ENCODE measurements at regions not wholly inside any gene's neighbourhood (a gene's known extent, or its start where the extent isn't known, plus 50 kb on each side); places are given as distances from the start of the nearest gene placed in this dataset.

DNA sequence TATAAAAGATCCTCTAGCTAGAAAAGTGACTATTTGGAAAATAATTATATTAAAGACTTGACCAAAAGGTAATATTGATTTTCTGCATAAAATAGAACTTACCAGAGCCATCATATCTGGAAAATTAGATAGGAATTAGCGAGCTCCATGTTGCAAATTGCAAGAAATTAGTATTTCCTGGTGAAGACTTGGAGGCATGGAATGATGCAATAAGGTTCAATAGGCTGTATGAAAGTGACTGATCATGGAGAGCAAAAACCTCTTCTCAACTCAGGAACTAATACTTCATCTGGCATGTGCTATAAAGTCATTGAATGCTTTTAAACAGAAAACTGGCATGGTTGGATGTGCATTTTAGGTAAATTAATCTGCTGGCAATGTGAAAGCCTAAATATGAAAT is 66.3 kb upstream of the UFM1 start:
- H3K27ac ChIP-seq (ENCODE audit: low read length), result no peak overlapping the region
- no peak overlapping the region for H3K9ac ChIP-seq (ENCODE audit: low read length)
- no peak overlapping the region for H3K4me3 ChIP-seq (ENCODE audit: low read length)
- H3K4me2 ChIP-seq (ENCODE audit: low read depth, low read length, poor library complexity, severe bottlenecking), result no peak overlapping the region
- peaks cover 2% of the 10 kb centered on the region; the same call in 1 of the 2 replicates for H3K9me3 ChIP-seq (ENCODE audit: low read length)
- H3K9me2 ChIP-seq (replicated peaks; ENCODE audit: insufficient read depth, low read length), result no peaks in the 10 kb centered on the region
- DNase-seq, result no peak
- H2AFZ ChIP-seq (ENCODE audit: low read length), result no peak overlapping the region
- H4K20me1 ChIP-seq (ENCODE audit: insufficient read depth, low read depth, low read length), result no peaks in the 10 kb centered on the region
- no peaks in the 10 kb centered on the region for H3K36me3 ChIP-seq (ENCODE audit: insufficient read depth, low read length)
- no peaks in the 10 kb centered on the region for H3K79me2 ChIP-seq (ENCODE audit: low read length)
- no peaks in the 10 kb centered on the region for H3K4me1 ChIP-seq (ENCODE audit: low read length)
- no peaks in the 10 kb centered on the region for H3K27me3 ChIP-seq (ENCODE audit: low read length)

DNA sequence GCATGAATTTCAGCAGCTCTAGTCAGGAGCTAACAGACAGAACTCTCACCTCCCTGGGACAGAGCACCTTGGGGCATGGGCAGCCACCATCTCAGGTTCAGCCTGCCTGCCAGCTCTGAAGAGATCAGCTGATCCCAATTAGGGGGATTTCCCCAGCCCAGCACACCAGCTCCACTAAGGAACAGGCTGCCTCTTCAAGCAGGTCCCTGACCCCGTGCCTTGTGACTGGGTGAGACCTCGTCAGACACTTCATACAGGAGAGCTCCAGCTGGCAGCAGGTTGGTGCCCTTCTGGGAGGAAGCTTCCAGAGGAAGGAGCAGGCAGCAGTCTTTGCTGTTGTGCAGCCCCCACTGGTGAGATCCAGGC is 84.5 kb upstream of the UFM1 start:
- no peak overlapping the region for H3K9ac ChIP-seq (ENCODE audit: low read length)
- DNase-seq, result no peak
- no peaks in the 10 kb centered on the region for H3K79me2 ChIP-seq (ENCODE audit: low read length)
- no peaks in the 10 kb centered on the region for H3K36me3 ChIP-seq (ENCODE audit: insufficient read depth, low read length)
- H3K9me3 ChIP-seq (ENCODE audit: low read length), result no peaks in the 10 kb centered on the region; the same call in 1 of the 2 replicates
- no peak overlapping the region for H3K4me2 ChIP-seq (ENCODE audit: low read depth, low read length, poor library complexity, severe bottlenecking)
- no peaks in the 10 kb centered on the region for H3K9me2 ChIP-seq (replicated peaks; ENCODE audit: insufficient read depth, low read length)
- H3K4me3 ChIP-seq (ENCODE audit: low read length), result no peak overlapping the region
- H4K20me1 ChIP-seq (ENCODE audit: insufficient read depth, low read depth, low read length), result no peaks in the 10 kb centered on the region
- H2AFZ ChIP-seq (ENCODE audit: low read length), result no peak overlapping the region
- no peaks in the 10 kb centered on the region for H3K4me1 ChIP-seq (ENCODE audit: low read length)
- no peak overlapping the region for H3K27ac ChIP-seq (ENCODE audit: low read length)
- no peaks in the 10 kb centered on the region for H3K27me3 ChIP-seq (ENCODE audit: low read length)

DNA sequence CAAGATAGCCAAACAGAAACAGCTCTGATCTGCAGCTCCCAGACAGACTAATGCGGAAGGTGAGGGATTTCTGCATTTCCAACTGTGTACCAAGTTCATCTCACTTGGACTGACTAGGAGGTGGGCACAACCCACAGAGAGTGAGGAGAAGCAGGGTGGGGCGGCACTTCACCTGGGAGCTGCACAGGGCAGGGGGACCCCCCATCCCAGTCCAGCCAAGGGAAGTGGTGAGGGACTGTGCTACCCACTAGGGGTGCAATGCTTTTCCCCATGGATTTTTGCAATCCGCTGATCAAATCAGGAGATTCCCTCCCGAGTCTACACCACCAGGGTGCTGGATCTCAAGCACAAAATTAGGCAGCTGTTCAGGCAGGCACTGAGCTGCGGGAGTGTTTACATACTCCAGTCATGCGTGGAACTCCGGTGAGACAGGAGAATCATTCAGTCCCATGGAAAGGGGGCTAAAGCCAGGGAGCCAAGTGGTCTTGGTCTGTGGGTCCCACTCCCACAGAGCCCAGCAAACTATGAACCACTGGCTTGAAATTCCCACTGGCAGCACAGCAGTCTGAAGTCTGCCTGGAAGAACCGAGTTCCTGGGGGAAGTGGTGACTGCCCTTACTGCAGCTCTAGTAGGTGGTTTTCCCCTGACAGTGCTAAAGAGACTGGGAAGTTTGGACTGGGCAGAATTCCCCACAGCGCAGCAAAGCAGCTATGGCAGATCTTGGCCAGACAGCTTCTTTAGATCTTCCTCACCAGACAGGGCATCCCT is 85.1 kb upstream of the UFM1 start:
- H3K9ac ChIP-seq (ENCODE audit: low read length), result no peak overlapping the region
- H3K27ac ChIP-seq (ENCODE audit: low read length), result no peak overlapping the region
- no peaks in the 10 kb centered on the region for H4K20me1 ChIP-seq (ENCODE audit: insufficient read depth, low read depth, low read length)
- no peaks in the 10 kb centered on the region for H3K79me2 ChIP-seq (ENCODE audit: low read length)
- H3K4me3 ChIP-seq (ENCODE audit: low read length), result no peak overlapping the region
- H3K36me3 ChIP-seq (ENCODE audit: insufficient read depth, low read length), result no peaks in the 10 kb centered on the region
- no peaks in the 10 kb centered on the region for H3K4me1 ChIP-seq (ENCODE audit: low read length)
- DNase-seq, result no peak
- H3K27me3 ChIP-seq (ENCODE audit: low read length), result no peaks in the 10 kb centered on the region
- H3K9me2 ChIP-seq (replicated peaks; ENCODE audit: insufficient read depth, low read length), result no peaks in the 10 kb centered on the region
- no peak overlapping the region for H3K4me2 ChIP-seq (ENCODE audit: low read depth, low read length, poor library complexity, severe bottlenecking)
- no peak overlapping the region for H2AFZ ChIP-seq (ENCODE audit: low read length)
- H3K9me3 ChIP-seq (ENCODE audit: low read length), result no peaks in the 10 kb centered on the region; the same call in 1 of the 2 replicates

DNA sequence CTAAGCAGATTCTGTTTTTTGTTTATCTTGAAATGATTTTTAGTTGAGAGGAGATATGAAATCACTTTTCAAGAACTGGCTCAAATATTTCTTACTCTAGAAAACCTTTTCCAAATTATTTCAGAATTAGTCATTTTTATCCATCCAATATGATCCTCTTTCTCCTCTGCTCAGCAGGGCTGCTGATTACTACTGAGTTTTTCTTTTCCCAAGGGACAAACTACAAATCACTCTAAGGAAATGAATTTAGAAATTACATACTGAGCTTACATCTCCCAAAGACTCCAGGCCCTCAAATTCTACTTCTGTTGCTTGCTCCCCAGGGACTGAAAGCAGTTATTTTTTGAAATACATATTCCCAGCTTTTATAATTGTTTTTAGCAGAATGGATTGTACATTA is 87.4 kb upstream of the UFM1 start:
- no peak overlapping the region for H3K4me3 ChIP-seq (ENCODE audit: low read length)
- no peaks in the 10 kb centered on the region for H3K9me2 ChIP-seq (replicated peaks; ENCODE audit: insufficient read depth, low read length)
- no peaks in the 10 kb centered on the region; the same call in 1 of the 2 replicates for H3K9me3 ChIP-seq (ENCODE audit: low read length)
- no peaks in the 10 kb centered on the region for H3K4me1 ChIP-seq (ENCODE audit: low read length)
- no peaks in the 10 kb centered on the region for H3K36me3 ChIP-seq (ENCODE audit: insufficient read depth, low read length)
- H3K27me3 ChIP-seq (ENCODE audit: low read length), result no peaks in the 10 kb centered on the region
- no peak overlapping the region for H2AFZ ChIP-seq (ENCODE audit: low read length)
- no peak overlapping the region for H3K27ac ChIP-seq (ENCODE audit: low read length)
- no peak for DNase-seq
- no peaks in the 10 kb centered on the region for H4K20me1 ChIP-seq (ENCODE audit: insufficient read depth, low read depth, low read length)
- no peaks in the 10 kb centered on the region for H3K79me2 ChIP-seq (ENCODE audit: low read length)
- no peak overlapping the region for H3K9ac ChIP-seq (ENCODE audit: low read length)
- H3K4me2 ChIP-seq (ENCODE audit: low read depth, low read length, poor library complexity, severe bottlenecking), result no peak overlapping the region

DNA sequence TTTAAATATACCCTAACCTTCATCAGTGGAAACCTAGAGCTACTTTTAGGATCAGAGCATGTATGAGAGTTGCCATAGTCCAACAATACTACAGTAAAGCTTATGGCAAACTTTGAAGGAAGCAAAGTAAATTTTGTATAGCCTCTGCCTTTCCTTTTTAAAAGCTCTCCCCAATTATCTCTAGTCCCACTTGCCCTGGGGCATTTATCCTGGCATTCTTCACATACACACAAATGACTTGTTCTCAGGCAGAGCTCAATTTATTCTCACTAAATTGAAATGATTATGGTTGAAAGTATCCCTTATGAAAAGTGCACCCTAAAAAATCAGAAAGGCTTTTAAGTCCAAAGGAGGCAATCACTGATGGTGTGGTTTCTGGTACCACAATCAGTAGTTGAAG is 94.1 kb upstream of the UFM1 start:
- Histone ChIP-seq H3K9ac (ENCODE audit: low read length) (no peak overlapping the region), H3K27ac (ENCODE audit: low read length) (no peak overlapping the region), H3K4me3 (ENCODE audit: low read length) (no peak overlapping the region), H3K9me3 (ENCODE audit: low read length) (no peaks in the 10 kb centered on the region; the same call in 1 of the 2 replicates), H3K4me2 (ENCODE audit: low read depth, low read length, poor library complexity, severe bottlenecking) (no peak overlapping the region), H3K4me1 (ENCODE audit: low read length) (no peaks in the 10 kb centered on the region), H3K27me3 (ENCODE audit: low read length) (no peaks in the 10 kb centered on the region), H3K36me3 (ENCODE audit: insufficient read depth, low read length) (no peaks in the 10 kb centered on the region), H2AFZ (ENCODE audit: low read length) (no peak overlapping the region), H4K20me1 (ENCODE audit: insufficient read depth, low read depth, low read length) (no peaks in the 10 kb centered on the region), H3K9me2 (replicated peaks; ENCODE audit: insufficient read depth, low read length) (no peaks in the 10 kb centered on the region), H3K79me2 (ENCODE audit: low read length) (no peaks in the 10 kb centered on the region)
- no peak for DNase-seq

DNA sequence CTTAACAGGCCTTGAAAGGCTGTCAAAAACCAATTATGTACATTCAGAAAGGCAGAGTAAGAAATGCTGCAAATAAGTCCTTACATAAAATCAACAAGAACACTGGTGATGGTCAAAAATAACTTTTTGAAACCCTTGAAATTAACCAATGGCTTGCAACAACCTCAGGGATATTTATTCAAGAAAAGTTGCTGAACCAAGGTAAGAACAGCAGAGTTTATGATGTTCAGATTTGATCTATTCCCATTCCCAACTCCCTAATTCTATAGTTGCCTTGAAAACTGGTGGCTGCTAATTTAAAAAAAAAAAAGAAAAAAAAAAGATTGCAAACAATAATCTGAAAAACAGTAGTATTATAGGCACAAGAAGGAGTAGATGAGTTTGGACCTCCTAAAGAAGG is 109.8 kb upstream of the UFM1 start:
- H3K9me2 ChIP-seq (replicated peaks; ENCODE audit: insufficient read depth, low read length), result no peaks in the 10 kb centered on the region
- no peak overlapping the region for H3K4me2 ChIP-seq (ENCODE audit: low read depth, low read length, poor library complexity, severe bottlenecking)
- H3K4me3 ChIP-seq (ENCODE audit: low read length), result no peak overlapping the region
- no peak overlapping the region for H3K9ac ChIP-seq (ENCODE audit: low read length)
- DNase-seq, result no peak
- H3K27me3 ChIP-seq (ENCODE audit: low read length), result no peaks in the 10 kb centered on the region
- H3K4me1 ChIP-seq (ENCODE audit: low read length), result no peaks in the 10 kb centered on the region
- no peaks in the 10 kb centered on the region for H3K36me3 ChIP-seq (ENCODE audit: insufficient read depth, low read length)
- no peaks in the 10 kb centered on the region; the same call in 1 of the 2 replicates for H3K9me3 ChIP-seq (ENCODE audit: low read length)
- H2AFZ ChIP-seq (ENCODE audit: low read length), result no peak overlapping the region
- no peak overlapping the region for H3K27ac ChIP-seq (ENCODE audit: low read length)
- no peaks in the 10 kb centered on the region for H4K20me1 ChIP-seq (ENCODE audit: insufficient read depth, low read depth, low read length)
- no peaks in the 10 kb centered on the region for H3K79me2 ChIP-seq (ENCODE audit: low read length)

DNA sequence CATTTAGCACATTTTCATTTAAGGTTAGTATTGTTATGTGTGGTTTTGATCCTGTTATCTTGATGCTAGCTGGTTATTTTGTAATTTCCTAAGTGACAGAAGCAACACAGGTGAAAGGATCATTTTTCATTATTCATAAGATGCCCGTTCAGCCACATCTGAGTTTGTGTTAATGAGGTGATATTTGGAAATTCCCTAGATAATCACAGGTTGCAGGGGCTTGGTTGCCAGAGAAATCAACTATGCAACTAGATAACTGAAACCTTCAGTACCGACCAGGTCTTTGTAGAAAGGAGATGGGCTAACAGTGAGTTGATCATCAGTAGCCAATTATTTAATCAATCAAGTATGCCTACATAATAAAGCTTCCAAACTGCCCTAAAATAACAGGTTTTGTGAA is 121.3 kb upstream of the UFM1 start:
- Histone ChIP-seq H3K4me2 (ENCODE audit: low read depth, low read length, poor library complexity, severe bottlenecking) (no peak overlapping the region), H3K4me1 (ENCODE audit: low read length) (no peaks in the 10 kb centered on the region), H3K27me3 (ENCODE audit: low read length) (no peaks in the 10 kb centered on the region), H3K36me3 (ENCODE audit: insufficient read depth, low read length) (no peaks in the 10 kb centered on the region), H3K79me2 (ENCODE audit: low read length) (no peaks in the 10 kb centered on the region), H3K9ac (ENCODE audit: low read length) (no peak overlapping the region), H3K9me3 (ENCODE audit: low read length) (peaks cover 8% of the 10 kb centered on the region; the same call in 1 of the 2 replicates), H2AFZ (ENCODE audit: low read length) (no peak overlapping the region), H4K20me1 (ENCODE audit: insufficient read depth, low read depth, low read length) (no peaks in the 10 kb centered on the region), H3K27ac (ENCODE audit: low read length) (no peak overlapping the region), H3K9me2 (replicated peaks; ENCODE audit: insufficient read depth, low read length) (no peaks in the 10 kb centered on the region), H3K4me3 (ENCODE audit: low read length) (no peak overlapping the region)
- DNase-seq, result no peak

DNA sequence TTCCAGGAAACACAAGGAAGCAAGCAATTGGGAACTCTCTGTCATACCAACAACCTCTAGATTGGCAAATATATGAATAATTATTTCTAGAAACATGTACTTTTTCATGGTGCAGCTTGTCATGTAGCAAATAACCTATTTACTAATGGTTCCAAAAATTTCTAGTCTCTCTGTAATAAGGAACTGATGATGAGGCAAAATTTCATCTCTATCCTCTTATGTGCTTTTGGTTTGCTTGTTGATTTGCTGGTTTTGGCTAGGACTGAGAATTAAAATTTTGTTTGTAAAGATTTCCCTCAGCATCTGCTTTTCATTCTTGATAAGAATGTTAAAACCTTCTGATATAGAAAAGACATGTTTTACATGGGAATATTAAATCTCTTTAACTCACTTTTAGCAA is 123.2 kb upstream of the UFM1 start:
- H3K4me3 ChIP-seq (ENCODE audit: low read length), result no peak overlapping the region
- H3K79me2 ChIP-seq (ENCODE audit: low read length), result no peaks in the 10 kb centered on the region
- no peaks in the 10 kb centered on the region for H3K27me3 ChIP-seq (ENCODE audit: low read length)
- no peak overlapping the region for H3K4me2 ChIP-seq (ENCODE audit: low read depth, low read length, poor library complexity, severe bottlenecking)
- H3K27ac ChIP-seq (ENCODE audit: low read length), result no peak overlapping the region
- no peak for DNase-seq
- no peaks in the 10 kb centered on the region for H3K9me2 ChIP-seq (replicated peaks; ENCODE audit: insufficient read depth, low read length)
- no peak overlapping the region for H3K9ac ChIP-seq (ENCODE audit: low read length)
- no peak overlapping the region for H2AFZ ChIP-seq (ENCODE audit: low read length)
- H3K36me3 ChIP-seq (ENCODE audit: insufficient read depth, low read length), result no peaks in the 10 kb centered on the region
- no peaks in the 10 kb centered on the region for H4K20me1 ChIP-seq (ENCODE audit: insufficient read depth, low read depth, low read length)
- H3K4me1 ChIP-seq (ENCODE audit: low read length), result no peaks in the 10 kb centered on the region
- H3K9me3 ChIP-seq (ENCODE audit: low read length), result peaks cover 6% of the 10 kb centered on the region; the same call in 1 of the 2 replicates

Data from Karpas-422 (cell line).